Renal cortical epithelial cell (primary cell): ENCODE measurements at regions not wholly inside any gene's neighbourhood (a gene's known extent, or its start where the extent isn't known, plus 50 kb on each side); places are given as distances from the start of the nearest gene placed in this dataset.
"Not testable (repeated sequence)": the region's sequence is repeated elsewhere in the genome, so short reads cannot be mapped to it uniquely, and the experiment has no call there.

Source experiments
- DNase-seq: peaks from one replicate; pipeline ENCODE4 v3.0.0-alpha.2; 2011; ENCODE audit warnings: low read depth

- DNase-seq, result no peak
Measured at GRCh38 chr2:16189029-16189835, 248.9 kb downstream of the MYCN start.

GRCh38 chr2:16188261-16188890 is 248.0 kb downstream of the MYCN start:
- no peak for DNase-seq

GRCh38 chr2:16187482-16187817 is 247.1 kb downstream of the MYCN start:
- peak; percentile 2 for DNase-seq

- DNase-seq, result no peak
Measured at GRCh38 chr2:16186661-16187481, 246.5 kb downstream of the MYCN start.

GRCh38 chr2:16185801-16186272 is 245.5 kb downstream of the MYCN start:
- no peak for DNase-seq

GRCh38 chr2:16184945-16185660 is 244.8 kb downstream of the MYCN start:
- no peak for DNase-seq

- DNase-seq, result no peak
Measured at GRCh38 chr2:16184341-16184890, 244.1 kb downstream of the MYCN start.

GRCh38 chr2:16183345-16183744 is 243.0 kb downstream of the MYCN start:
- DNase-seq, result no peak

GRCh38 chr2:16182841-16183240 is 242.5 kb downstream of the MYCN start:
- DNase-seq, result no peak

- DNase-seq, result not testable (repeated sequence)
Measured at GRCh38 chr2:16182311-16182815, 242.0 kb downstream of the MYCN start.

- DNase-seq, result no peak
Measured at GRCh38 chr2:16181741-16182090, 241.4 kb downstream of the MYCN start.

GRCh38 chr2:16181062-16181740 is 240.9 kb downstream of the MYCN start:
- no peak for DNase-seq

- DNase-seq, result no peak
Measured at GRCh38 chr2:16180631-16181030, 240.3 kb downstream of the MYCN start.

GRCh38 chr2:16179701-16180416 is 239.5 kb downstream of the MYCN start:
- no peak for DNase-seq

GRCh38 chr2:16178551-16179130 is 238.3 kb downstream of the MYCN start:
- DNase-seq, result no peak

GRCh38 chr2:16177671-16178180 is 237.4 kb downstream of the MYCN start:
- DNase-seq, result no peak

- DNase-seq, result no peak
Measured at GRCh38 chr2:16176971-16177480, 236.7 kb downstream of the MYCN start.

GRCh38 chr2:16175247-16175825 is 235.0 kb downstream of the MYCN start:
- DNase-seq, result no peak

- DNase-seq, result no peak
Measured at GRCh38 chr2:16174693-16175045, 234.3 kb downstream of the MYCN start.
